K562 (cell line): ENCODE measurements at regions not wholly inside any gene's neighbourhood (a gene's known extent, or its start where the extent isn't known, plus 50 kb on each side); places are given as distances from the start of the nearest gene placed in this dataset.
A peak's percentile ranks its signal among the peaks of the same experiment; 100 is the strongest.

Experiments
- ATAC-seq: fragments of 200-7000 bp; cut with Tn5 transposase; 3 replicates; pipeline ENCODE4 v1.9.1; 2020; ENCODE audit warnings: moderate library complexity
- BruUV-seq: library from RNA; stranded (reverse); fragments of 400-500 nt; replicated peaks from 2 replicates; lab custom pipeline; 2021; lab: Mats Ljungman, UMichigan
- CTCF ChIA-PET: fragments of 300-600 bp; formaldehyde crosslinking; extraction: SDS; loops from one replicate; lab custom pipeline; 2021; ENCODE audit warnings: low intra/inter-chr PET ratio; lab: Yijun Ruan, JAX
- POLR2A ChIA-PET: fragments of 300-600, 350-650 bp; sonication (Branson Sonifier 250); formaldehyde crosslinking; extraction: SDS; loops from one replicate; lab custom pipeline; 2021; ENCODE audit warnings: antibody characterized with exemption, inconsistent platforms; lab: Yijun Ruan, JAX
- DNase-seq, 4 experiments: peaks; one replicate each; pipeline versions ENCODE4 v3.0.0 to v3.0.0-alpha.2; 2011 to 2018; ENCODE audit warnings: low spot score in 3 of 4, mixed read lengths in 3 of 4; ENCODE audit errors: extremely low read depth in 1 of 4
- FAIRE-seq: peaks from 2 replicates; lab custom pipeline; 2011; peaks lifted over from hg19 to GRCh38; lab: Jason Lieb, UNC
- H2AFZ ChIP-seq: 2 replicates; pipeline ENCODE4 v1.6.0; 2011; ENCODE audit warnings: low read depth, low read length, control low read depth, inconsistent platforms
- H3K27ac ChIP-seq: fragments of 200-600 bp; 3 replicates; pipeline ENCODE4 v1.8.0; 2011; ENCODE audit warnings: low read depth, mild to moderate bottlenecking, control low read depth, inconsistent platforms, low read length, moderate library complexity, mixed read lengths; ENCODE audit errors: extremely low read depth
- H3K27me3 ChIP-seq, 2 experiments: fragments of 300-600 bp in 1 of 2; 2 replicates in 1 of 2; 3 replicates in 1 of 2; pipeline versions ENCODE4 v1.6.0 to v1.8.0; 2011; ENCODE audit warnings: inconsistent platforms in 2 of 2, low read length in 2 of 2, mild to moderate bottlenecking in 1 of 2, mixed read lengths in 1 of 2, moderate library complexity in 1 of 2; ENCODE audit not compliant: control insufficient read depth in 2 of 2, insufficient read depth in 2 of 2
- H3K36me3 ChIP-seq: fragments of 300-600 bp; 3 replicates; pipeline ENCODE4 v1.8.0; 2011; ENCODE audit warnings: mild to moderate bottlenecking, low read length, inconsistent platforms; ENCODE audit not compliant: control insufficient read depth, insufficient read depth
- H3K4me1 ChIP-seq, 2 experiments: fragments of 200-600 bp in 1 of 2; replicated peaks in 1 of 2; 2 replicates in 1 of 2; 3 replicates in 1 of 2; pipeline versions ENCODE4 v1.5.1 to v1.8.0; 2011; ENCODE audit warnings: inconsistent platforms in 2 of 2, low read length in 2 of 2, mild to moderate bottlenecking in 1 of 2, mixed read lengths in 1 of 2, moderate library complexity in 1 of 2; ENCODE audit not compliant: control insufficient read depth in 2 of 2, insufficient read depth in 2 of 2
- H3K4me2 ChIP-seq: 2 replicates; pipeline ENCODE4 v1.6.1; 2011; ENCODE audit warnings: low read length, control low read depth, inconsistent platforms, mixed read lengths; ENCODE audit not compliant: insufficient read depth
- H3K4me3 ChIP-seq: fragments of 200-600 bp; sonication (generic), shearing (Covaris generic); 2 replicates; pipeline ENCODE4 v1.5.1; 2016; ENCODE audit warnings: control low read depth, inconsistent platforms
- H3K79me2 ChIP-seq: fragments of 200-600 bp; 3 replicates; pipeline ENCODE4 v1.8.0; 2011; ENCODE audit warnings: low read length, inconsistent platforms; ENCODE audit not compliant: control insufficient read depth, insufficient read depth
- H3K9ac ChIP-seq, 2 experiments: 2 replicates each; pipeline versions ENCODE4 v1.6.0 to v1.6.1; 2011; ENCODE audit warnings: low read depth in 2 of 2, low read length in 2 of 2, control low read depth in 1 of 2, inconsistent platforms in 1 of 2, mild to moderate bottlenecking in 1 of 2, mixed read lengths in 1 of 2; ENCODE audit not compliant: insufficient read depth in 1 of 2
- H3K9me1 ChIP-seq: one replicate; pipeline ENCODE4 v1.6.0; 2011; ENCODE audit warnings: inconsistent platforms, mild to moderate bottlenecking, low read length, moderate library complexity; ENCODE audit not compliant: control insufficient read depth, insufficient read depth
- H3K9me3 ChIP-seq: replicated peaks from 2 replicates; pipeline ENCODE4 v1.5.1; 2011; ENCODE audit warnings: low read depth, low read length, inconsistent platforms; ENCODE audit not compliant: control insufficient read depth, insufficient read depth
- H4K20me1 ChIP-seq: replicated peaks from 2 replicates; pipeline ENCODE4 v1.6.1; 2011; ENCODE audit warnings: low read length, inconsistent platforms, mixed read lengths; ENCODE audit not compliant: control insufficient read depth, insufficient read depth
- AFF4 ChIP-seq: sonication (generic); formaldehyde crosslinking; IDR thresholded peaks from 2 replicates; pipeline ENCODE4 v1.8.0; 2023; ENCODE audit warnings: mild to moderate bottlenecking, missing genetic modification reagents
- BCL6 ChIP-seq: fragments of 250-450 bp; sonication (Bioruptor Pico); IDR thresholded peaks from 2 replicates; pipeline ENCODE4 v1.4.0; 2020
- C11orf30 ChIP-seq: fragments of 450-650 bp; IDR thresholded peaks from 2 replicates; pipeline ENCODE4 v1.6.1; 2016; ENCODE audit warnings: low read depth, mild to moderate bottlenecking
- GABPA ChIP-seq: fragments of 200-800 bp; sonication (Bioruptor generic); conservative IDR thresholded peaks from 2 replicates; pipeline ENCODE4 v1.6.1; 2016; ENCODE audit warnings: low read depth, missing genetic modification characterization, missing compliant biosample characterization
- GABPB1 ChIP-seq: sonication (generic); formaldehyde crosslinking; IDR thresholded peaks from 2 replicates; pipeline ENCODE4 v1.8.0; 2022; ENCODE audit warnings: mild to moderate bottlenecking, missing genetic modification reagents
- GTF2A2 ChIP-seq: IDR thresholded peaks from 2 replicates; pipeline ENCODE4 v1.6.1; 2016; ENCODE audit warnings: mild to moderate bottlenecking, missing genetic modification characterization, missing compliant biosample characterization
- HMBOX1 ChIP-seq: sonication (generic); IDR thresholded peaks from 2 replicates; pipeline ENCODE4 v1.6.1; 2016
- KLF1 ChIP-seq: fragments of 450-650 bp; IDR thresholded peaks from 2 replicates; pipeline ENCODE4 v1.6.1; 2016; ENCODE audit warnings: missing genetic modification characterization, missing compliant biosample characterization
- MAFG ChIP-seq: fragments of 450-650 bp; conservative IDR thresholded peaks from 2 replicates; pipeline ENCODE4 v1.6.1; 2016; ENCODE audit warnings: missing genetic modification characterization, missing compliant biosample characterization
- MAX ChIP-seq: sonication (generic); formaldehyde crosslinking; IDR thresholded peaks from 2 replicates; pipeline ENCODE4 v1.9.0; 2022; ENCODE audit warnings: mild to moderate bottlenecking, missing genetic modification reagents
- NFE2 ChIP-seq: IDR thresholded peaks from 2 replicates; pipeline ENCODE4 v1.6.1; 2014; ENCODE audit warnings: antibody characterized with exemption, low read depth
- NFE2L1 ChIP-seq: fragments of 450-650 bp; IDR thresholded peaks from 2 replicates; pipeline ENCODE4 v1.6.1; 2016; ENCODE audit warnings: missing genetic modification characterization, low read depth, mild to moderate bottlenecking, missing compliant biosample characterization, moderate library complexity, borderline replicate concordance
- SAFB ChIP-seq: fragments of 200-400 bp; formaldehyde crosslinking; IDR thresholded peaks from 2 replicates; pipeline ENCODE4 v1.6.1; 2017; ENCODE audit warnings: low read depth, low read length, borderline replicate concordance
- ZNF354B ChIP-seq: fragments of 250-450 bp; sonication (Bioruptor Pico); IDR thresholded peaks from 2 replicates; pipeline ENCODE4 v1.4.0; 2020
- WGBS: fragments of 100-300 bp; shearing (Covaris generic); methylation state at CpG from one replicate; pipeline ENCODE4 v1.1.6; 2016; ENCODE audit warnings: low coverage, mixed read lengths; ENCODE audit not compliant: insufficient coverage; ENCODE audit errors: missing lambda C conversion rate; 5-methylcytosine and 5-hydroxymethylcytosine counted together
- in situ Hi-C: fragments of 300-500 bp; cut with MboI; formaldehyde crosslinking; loops from 4 replicates; pipeline ENCODE4 v1.15.0; 2018; ENCODE audit warnings: inconsistent platforms, mixed read lengths
- intact Hi-C: fragments of 100-400 bp; cut with micrococcal nuclease; formaldehyde crosslinking; loops from 2 replicates; pipeline ENCODE4 v1.14.2; 2022

- TF ChIP-seq AFF4 (CRISPR knock-in tag): no peak
- TF ChIP-seq SAFB: no peak
- TF ChIP-seq MAX (CRISPR knock-in tag): no peak
These were observed 336.4 kb upstream of the AGA start (continued) for GRCh38 chr4:177778623-177779022.

- Histone ChIP-seq H3K4me3 (no peak overlapping the region), H3K9me3 (no peaks in the 10 kb centered on the region), H3K27ac (no peak overlapping the region), H3K9ac (no peak overlapping the region), H3K4me1 (no peaks in the 10 kb centered on the region), H3K4me2 (no peak overlapping the region), H3K9me1 (no peaks in the 10 kb centered on the region), H3K79me2 (no peaks in the 10 kb centered on the region), H3K27me3 (no peaks in the 10 kb centered on the region), H2AFZ (no peak overlapping the region), H4K20me1 (no peaks in the 10 kb centered on the region), H3K36me3 (no peaks in the 10 kb centered on the region)
- ATAC-seq (no peak), FAIRE-seq (no peak), DNase-seq (no peak)
- intact Hi-C loops: no loop called here
- CTCF ChIA-PET: no interaction called here
- in situ Hi-C loops: no loop called here
- TF ChIP-seq BCL6 (no peak), GABPB1 (CRISPR knock-in tag) (no peak), NFE2 (0 out of 2 replicates have a peak, but pooled peaks have one; percentile 14), NFE2L1 (tag) (0 out of 2 replicates have a peak, but pooled peaks have one; percentile 27), ZNF354B (CRISPR knock-in tag) (no peak), GABPA (tag) (no peak), GTF2A2 (no peak), MAFG (tag) (peak; percentile 70), HMBOX1 (no peak), C11orf30 (0 out of 2 replicates have a peak, but pooled peaks have one; percentile 10), KLF1 (tag) (no peak)
- WGBS: 4% methylated on average over 4 of the region's 4 CpGs
- BruUV-seq: no TSS peak
- POLR2A ChIA-PET: no interaction called here
These were observed 342.8 kb upstream of the AGA start for GRCh38 chr4:177785000-177785399.
